ENCODE measurements at regions not wholly inside any gene's neighbourhood (a gene's known extent, or its start where the extent isn't known, plus 50 kb on each side); places are given as distances from the start of the nearest gene placed in this dataset.

GRCh38 chr13:105572401-105572800, 963.1 kb downstream of the EFNB2 start:
- no peak for DNase-seq (ENCODE audit: low read depth in 1 of 2, low spot score in 1 of 2)

DNA sequence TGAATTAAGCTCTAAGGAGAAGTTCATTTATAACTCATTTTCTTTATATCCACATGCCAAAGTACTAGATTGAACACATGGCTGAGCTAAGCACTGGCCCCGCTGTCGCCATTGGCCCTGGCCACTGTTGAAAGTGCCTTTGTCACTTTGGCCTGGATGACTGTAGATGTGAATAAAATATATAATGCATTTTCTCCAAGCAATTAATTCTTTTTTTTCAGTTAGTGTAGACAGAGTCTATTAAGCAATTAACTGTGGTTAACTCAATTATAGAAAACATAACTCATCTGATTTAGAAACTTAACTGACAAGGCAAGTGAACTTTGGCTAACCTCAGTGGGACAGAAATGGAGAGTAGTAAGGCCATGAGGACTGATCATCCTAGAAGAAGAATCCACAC, 965.6 kb downstream of the EFNB2 start:
- DNase-seq (ENCODE audit: low read depth in 1 of 2, low spot score in 1 of 2), result no peak

DNA sequence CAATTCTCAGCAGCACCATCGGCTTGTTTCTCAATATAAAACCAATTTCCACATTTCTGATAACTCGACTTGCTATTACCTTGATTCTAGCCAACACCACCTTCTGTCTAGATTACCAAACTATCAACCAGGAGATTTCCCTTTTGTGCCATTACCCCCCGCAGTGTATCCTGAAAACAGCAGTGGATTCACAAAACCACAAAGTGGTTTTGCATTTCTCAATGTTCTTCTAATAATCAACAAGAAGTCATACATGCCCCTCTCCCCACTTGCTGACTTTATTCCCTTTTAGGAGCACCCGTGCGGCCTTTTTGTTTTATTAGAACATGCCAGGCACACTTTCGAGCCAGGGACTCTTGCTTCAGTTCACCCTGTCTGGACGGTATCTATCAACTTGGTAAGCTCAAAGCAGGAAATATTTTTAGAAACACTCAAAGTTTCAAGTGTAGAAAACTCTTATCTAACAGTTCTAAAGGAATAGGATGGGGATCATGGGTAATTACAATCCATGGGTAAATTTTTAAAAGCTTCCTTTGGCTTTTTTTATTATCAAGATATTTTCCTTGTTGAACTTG, 967.4 kb downstream of the EFNB2 start:
- no peak for DNase-seq (ENCODE audit: low read depth in 1 of 2, low spot score in 1 of 2)

DNA sequence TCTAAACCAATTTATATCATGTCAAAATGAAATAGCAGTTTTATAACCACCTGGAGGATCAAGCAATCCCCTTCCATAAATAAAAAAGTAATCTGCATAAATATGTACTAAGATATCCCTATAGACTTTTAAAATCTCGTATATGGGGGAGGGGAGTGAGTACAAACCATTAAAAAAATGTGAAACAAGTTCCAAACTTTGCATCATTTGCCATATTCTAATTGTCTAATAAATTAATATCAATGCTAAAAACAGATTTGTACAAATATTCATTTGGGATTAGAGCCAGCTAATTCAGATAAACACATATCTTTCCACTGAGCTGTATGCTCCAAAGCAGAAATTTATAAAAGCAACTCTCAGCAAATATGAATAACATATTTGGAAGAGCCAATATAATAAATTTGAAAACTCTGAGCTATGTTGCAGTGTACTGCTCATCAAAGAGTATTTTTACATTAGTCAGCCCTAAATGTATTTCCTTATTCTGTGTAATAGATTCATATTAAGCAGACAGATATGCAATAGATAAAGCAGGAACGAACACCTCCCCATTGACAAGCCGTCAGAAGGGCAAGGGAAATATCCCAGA, 970.2 kb downstream of the EFNB2 start:
- no peak for DNase-seq (ENCODE audit: low read depth in 1 of 2, low spot score in 1 of 2)

GRCh38 chr13:105552078-105552477, 983.4 kb downstream of the EFNB2 start:
- DNase-seq (ENCODE audit: low read depth in 1 of 2, low spot score in 1 of 2), result no peak

GRCh38 chr13:105547851-105548250, 987.6 kb downstream of the EFNB2 start:
- DNase-seq (ENCODE audit: low read depth in 1 of 2, low spot score in 1 of 2), result no peak

GRCh38 chr13:105545811-105546210, 989.7 kb downstream of the EFNB2 start:
- no peak for DNase-seq (ENCODE audit: low read depth in 1 of 2, low spot score in 1 of 2)

GRCh38 chr13:105543742-105544141, 991.7 kb downstream of the EFNB2 start:
- no peak for DNase-seq (ENCODE audit: low read depth in 1 of 2, low spot score in 1 of 2)

DNA sequence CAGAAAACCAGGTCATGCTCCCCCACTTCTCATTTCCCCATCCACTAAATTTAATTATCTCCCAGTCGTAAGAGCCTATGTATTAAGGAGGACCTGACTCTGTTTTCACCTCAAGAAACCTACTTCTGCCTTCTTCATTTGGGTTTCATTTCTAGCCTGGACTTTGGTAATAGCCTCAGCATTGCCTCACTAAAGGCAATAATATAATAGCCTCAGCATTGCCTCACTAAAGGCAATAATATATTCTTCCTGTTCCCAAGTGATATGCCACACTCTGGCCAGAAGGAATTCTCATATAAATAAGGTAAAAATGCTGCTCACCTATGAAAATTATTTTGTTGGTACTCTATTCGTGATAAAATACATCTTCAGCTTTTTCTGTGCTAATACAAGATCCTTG, 993.9 kb downstream of the EFNB2 start:
- no peak for DNase-seq (ENCODE audit: low read depth in 1 of 2, low spot score in 1 of 2)

GRCh38 chr13:105538346-105538745, 997.1 kb downstream of the EFNB2 start:
- no peak for DNase-seq (ENCODE audit: low read depth in 1 of 2, low spot score in 1 of 2)

DNA sequence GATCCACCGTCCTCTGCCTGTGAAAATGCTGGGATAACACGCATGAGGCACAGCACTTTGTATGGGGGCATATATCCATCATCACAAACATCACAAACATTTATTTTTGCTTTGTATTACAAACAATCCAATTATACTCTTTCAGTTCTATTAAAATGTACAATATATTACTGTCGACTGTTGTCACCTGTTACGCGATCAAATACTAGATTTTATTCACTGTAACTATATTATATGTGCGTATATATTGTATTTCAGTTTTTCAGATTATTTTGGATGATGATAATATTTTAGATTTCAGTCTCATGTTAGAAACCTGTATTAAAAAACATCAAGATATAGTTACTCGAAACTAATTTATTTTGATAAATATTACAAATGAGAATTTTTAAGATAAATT, 998.3 kb downstream of the EFNB2 start:
- DNase-seq (ENCODE audit: low read depth in 1 of 2, low spot score in 1 of 2), result no peak

DNA sequence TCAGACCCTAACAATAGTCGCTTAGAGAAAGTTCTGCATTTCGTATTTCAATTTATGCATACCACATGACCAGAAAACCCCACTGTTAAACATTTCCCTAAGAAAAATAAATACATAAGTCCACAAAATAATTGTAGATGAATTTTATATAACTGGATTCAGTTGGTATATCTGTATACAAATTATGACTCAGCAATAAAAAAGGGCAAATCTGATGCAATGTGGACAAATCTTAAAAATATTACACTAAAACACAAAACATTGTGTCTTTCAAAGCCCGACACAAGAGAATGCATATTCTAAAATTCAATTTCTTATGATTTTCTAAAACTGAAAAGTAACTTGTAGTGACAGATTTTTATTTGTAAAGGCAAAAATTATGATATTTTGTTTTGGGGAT, 1005.0 kb downstream of the EFNB2 start:
- DNase-seq (ENCODE audit: low read depth in 1 of 2, low spot score in 1 of 2), result no peak

- no peak for DNase-seq (ENCODE audit: low read depth in 1 of 2, low spot score in 1 of 2)
Measured at GRCh38 chr13:105527127-105527526, 1008.3 kb downstream of the EFNB2 start.

DNA sequence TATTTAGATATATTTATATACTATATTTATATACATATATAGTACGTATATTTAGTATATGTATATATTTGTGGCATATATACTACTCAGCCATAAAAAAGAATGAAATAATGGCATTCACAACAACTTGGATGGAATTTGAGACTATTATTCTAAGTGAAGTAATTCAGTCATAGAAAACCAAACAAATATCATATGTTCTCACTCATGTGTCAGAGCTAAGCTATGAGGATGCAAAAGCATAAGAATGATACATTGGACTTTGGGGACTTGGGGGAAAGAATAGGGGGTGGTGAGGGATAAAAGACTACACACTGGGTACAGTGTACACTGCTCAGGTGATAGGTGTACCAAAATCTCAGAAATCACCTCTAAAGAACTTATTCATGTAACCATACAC, 1015.7 kb downstream of the EFNB2 start:
- no peak for DNase-seq (ENCODE audit: low read depth in 1 of 2, low spot score in 1 of 2)

DNA sequence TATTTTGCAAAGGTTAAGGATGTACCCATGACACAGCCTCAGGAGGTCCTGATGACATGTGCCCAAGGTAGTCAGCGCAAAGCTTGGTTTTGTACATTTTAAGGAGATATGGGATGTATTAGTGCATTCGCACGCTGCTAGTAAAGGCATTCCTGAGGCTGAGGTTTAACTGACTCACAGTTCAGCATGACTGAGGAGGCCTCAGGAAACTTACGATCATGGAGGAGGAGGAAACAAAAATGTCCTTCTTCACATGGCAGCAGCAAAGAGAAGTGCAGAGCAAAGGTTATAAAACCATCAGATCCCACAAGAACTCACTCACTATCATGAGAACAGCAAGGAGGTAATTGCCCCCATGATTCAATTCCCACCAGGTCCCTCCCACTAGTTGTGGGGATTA, 1017.4 kb downstream of the EFNB2 start:
- no peak for DNase-seq (ENCODE audit: low read depth in 1 of 2, low spot score in 1 of 2)

- no peak for DNase-seq (ENCODE audit: low read depth in 1 of 2, low spot score in 1 of 2)
Measured at GRCh38 chr13:105514401-105514800, 1021.1 kb downstream of the EFNB2 start.

GRCh38 chr13:105513448-105513847, 1022.0 kb downstream of the EFNB2 start:
- no peak for DNase-seq (ENCODE audit: low read depth in 1 of 2, low spot score in 1 of 2)

DNA sequence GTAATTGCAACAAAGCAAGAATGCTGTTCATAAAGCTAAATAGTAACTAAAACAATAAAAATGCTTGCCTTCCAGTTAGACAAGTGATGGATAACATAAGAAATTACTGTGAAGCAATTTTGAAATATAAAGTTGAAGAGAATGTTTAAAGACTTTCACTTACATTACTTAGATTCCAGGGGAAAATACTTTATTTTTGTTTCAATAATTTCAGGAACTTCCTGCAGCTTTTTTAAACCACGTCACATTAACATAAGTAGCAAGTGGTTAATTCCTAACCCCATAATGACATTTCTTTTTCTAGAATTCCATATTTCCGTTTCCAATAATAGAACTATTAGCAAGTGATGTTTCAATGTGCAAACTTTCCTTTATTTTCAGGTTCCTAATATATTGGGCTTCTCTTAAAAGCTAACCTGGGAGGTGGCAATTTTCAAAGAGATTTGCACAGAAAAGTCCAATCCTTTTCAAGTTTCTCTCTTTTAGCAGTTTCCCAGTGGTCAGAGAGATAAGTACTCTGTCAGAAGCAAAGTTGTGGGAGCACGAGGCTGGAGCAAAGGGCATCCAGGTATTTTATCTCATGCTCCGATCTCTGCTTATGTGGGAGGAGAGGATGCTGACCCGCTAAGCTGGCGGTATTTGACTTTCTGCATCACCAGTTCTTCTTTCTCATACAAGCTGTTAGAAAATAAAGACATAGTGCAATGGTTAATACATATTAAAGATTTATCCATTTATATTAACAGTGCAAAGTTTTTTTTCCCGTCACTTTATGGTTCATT, 1025.3 kb downstream of the EFNB2 start:
- DNase-seq (ENCODE audit: low read depth in 1 of 2, low spot score in 1 of 2), result no peak

- no peak for DNase-seq (ENCODE audit: low read depth in 1 of 2, low spot score in 1 of 2)
Measured at GRCh38 chr13:105506463-105506862, 1029.0 kb downstream of the EFNB2 start.

- DNase-seq (ENCODE audit: low read depth in 1 of 2, low spot score in 1 of 2), result no peak
Measured at GRCh38 chr13:105502193-105502592, 1033.3 kb downstream of the EFNB2 start.

DNA sequence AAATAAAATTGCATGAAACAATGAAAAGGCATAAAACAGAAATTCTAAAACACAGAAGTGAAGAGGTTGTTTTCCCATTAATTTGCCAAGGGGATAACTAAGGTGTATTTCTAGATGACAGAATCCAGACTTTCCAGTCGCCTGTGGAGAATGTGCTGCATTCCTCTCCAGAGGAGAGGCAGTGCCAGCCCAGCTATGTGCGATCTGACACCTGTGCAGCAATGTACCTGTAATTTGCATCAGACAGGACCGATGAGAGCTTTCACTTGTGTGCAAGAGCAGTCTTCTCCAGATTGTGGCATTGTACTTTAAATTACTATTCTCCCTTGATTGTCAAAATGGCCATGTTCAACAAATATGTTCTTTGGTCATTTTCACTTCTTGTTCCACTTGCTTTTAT, 1037.9 kb downstream of the EFNB2 start:
- no peak for DNase-seq (ENCODE audit: low read depth in 1 of 2, low spot score in 1 of 2)

DNA sequence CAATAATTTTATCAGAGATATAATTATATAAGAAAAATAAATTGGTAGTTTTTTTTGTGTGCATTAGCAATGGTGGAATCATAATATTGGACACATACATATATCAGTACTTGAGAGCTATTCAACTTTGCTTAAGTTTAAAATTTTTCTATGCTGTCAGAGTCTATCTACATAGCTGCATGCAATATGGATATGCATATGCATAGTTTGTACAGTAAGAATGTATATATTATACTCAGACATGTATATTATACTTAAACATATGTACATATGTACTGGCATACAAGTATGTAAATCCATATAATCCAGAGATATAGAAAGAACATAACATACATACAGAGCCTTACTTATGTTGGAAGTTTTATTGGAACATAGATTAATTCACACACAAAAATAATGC, 1043.2 kb downstream of the EFNB2 start:
- no peak for DNase-seq (ENCODE audit: low read depth in 1 of 2, low spot score in 1 of 2)

- no peak for DNase-seq (ENCODE audit: low read depth in 1 of 2, low spot score in 1 of 2)
Measured at GRCh38 chr13:105491345-105491744, 1044.1 kb downstream of the EFNB2 start.
